Pancreas (tissue), 10 donors: ENCODE measurements at regions not wholly inside any gene's neighbourhood (a gene's known extent, or its start where the extent isn't known, plus 50 kb on each side); places are given as distances from the start of the nearest gene placed in this dataset.
A peak's percentile ranks its signal among the peaks of the same experiment; 100 is the strongest.

Experiments
- ATAC-seq, 4 donors: fragments of 200-7000 bp; cut with Tn5 transposase; one replicate each; pipeline versions ENCODE4 v1.8.0 to v1.9.1; 2020; ENCODE audit warnings: mild to moderate bottlenecking in 4 of 4, moderate library complexity in 4 of 4
- DNase-seq, 6 donors: peaks; one replicate each; pipeline ENCODE4 v3.0.0-alpha.2; 2020
- FAIRE-seq: peaks from 2 replicates; lab custom pipeline; 2012; peaks lifted over from hg19 to GRCh38; lab: Jason Lieb, UNC
- H3K27ac ChIP-seq, 4 donors: fragments of 200-600 bp; sonication (generic); 1 replicate in 3 of 4; 2 replicates in 1 of 4; pipeline versions ENCODE4 v1.5.0 to v1.8.0; 2020
- H3K27me3 ChIP-seq, 4 donors: fragments of 200-600 bp; one replicate each; pipeline ENCODE4 v1.8.0; 2021
- H3K36me3 ChIP-seq, 3 donors: fragments of 200-600 bp; sonication (generic) in 1 of 3; one replicate each; pipeline versions ENCODE4 v1.5.0 to v1.8.0; 2020 to 2021
- H3K4me1 ChIP-seq, 3 donors: fragments of 200-600 bp; one replicate each; pipeline ENCODE4 v1.8.0; 2021
- H3K4me3 ChIP-seq, 4 donors: fragments of 200-600 bp; sonication (generic) in 2 of 4; one replicate each; pipeline versions ENCODE4 v1.5.0 to v1.8.0; 2020 to 2021
- H3K9me3 ChIP-seq, 4 donors: fragments of 200-600 bp; one replicate each; pipeline ENCODE4 v1.8.0; 2021
- WGBS, 2 donors: extraction: QIAGEN DNeasy Blood & Tissue Kit; methylation state at CpG; one replicate each; pipeline ENCODE4 v1.1.7; 2013; 5-methylcytosine and 5-hydroxymethylcytosine counted together
- intact Hi-C, 3 donors: fragments of 100-400 bp; cut with DNase I; formaldehyde crosslinking; loops; one replicate each; pipeline versions ENCODE4 v1.11.1 to v1.14.2; 2022
- TF ChIP-seq, protein P1 (sequence below), 4 donors: fragments of 200-600 bp; sonication (generic) in 3 of 4; IDR thresholded peaks; one replicate each; pipeline versions ENCODE4 v1.5.0 to v1.8.0; 2021; ENCODE audit warnings: antibody characterized with exemption in 4 of 4
- donor health status: healthy with polysubstance abuse.
- donor health status: DM: no; HTN: no; CAD: no; lungs with moderate emphysema.
- donor health status: DM: no; HTN: no; CAD: no.
- donor health status: control.
- donor health status: control.
- donor health status: Bipolar disorder and iron deficiency.
- donor health status: DM: yes; HTN: yes; CAD: no.
- donor health status: DM: no; HTN: no; CAD: no.
- donor health status: DM: no; HTN: no; CAD: no.
- donor health status: DM: yes; HTN: yes; CAD: no.

GRCh38 chr10:131841661-131842139 is 59.1 kb upstream of the PPP2R2D start:
- intact Hi-C loops, result no loop called here
- peak in 1 of 6 donors; percentile 62 for DNase-seq

GRCh38 chr10:131842351-131843088 is 58.3 kb upstream of the PPP2R2D start:
- H3K27me3 ChIP-seq, result no peaks in the 10 kb centered on the region
- WGBS, 2 donors, result 66 to 69% methylated on average over 14 of the region's 14 CpGs
- H3K4me1 ChIP-seq, result no peaks in the 10 kb centered on the region
- no peaks in the 10 kb centered on the region for H3K9me3 ChIP-seq
- ATAC-seq (no peak), FAIRE-seq (no peak), DNase-seq (peak in 2 of 6 donors; percentile 45 to 50)
- TF ChIP-seq, protein P1, sequence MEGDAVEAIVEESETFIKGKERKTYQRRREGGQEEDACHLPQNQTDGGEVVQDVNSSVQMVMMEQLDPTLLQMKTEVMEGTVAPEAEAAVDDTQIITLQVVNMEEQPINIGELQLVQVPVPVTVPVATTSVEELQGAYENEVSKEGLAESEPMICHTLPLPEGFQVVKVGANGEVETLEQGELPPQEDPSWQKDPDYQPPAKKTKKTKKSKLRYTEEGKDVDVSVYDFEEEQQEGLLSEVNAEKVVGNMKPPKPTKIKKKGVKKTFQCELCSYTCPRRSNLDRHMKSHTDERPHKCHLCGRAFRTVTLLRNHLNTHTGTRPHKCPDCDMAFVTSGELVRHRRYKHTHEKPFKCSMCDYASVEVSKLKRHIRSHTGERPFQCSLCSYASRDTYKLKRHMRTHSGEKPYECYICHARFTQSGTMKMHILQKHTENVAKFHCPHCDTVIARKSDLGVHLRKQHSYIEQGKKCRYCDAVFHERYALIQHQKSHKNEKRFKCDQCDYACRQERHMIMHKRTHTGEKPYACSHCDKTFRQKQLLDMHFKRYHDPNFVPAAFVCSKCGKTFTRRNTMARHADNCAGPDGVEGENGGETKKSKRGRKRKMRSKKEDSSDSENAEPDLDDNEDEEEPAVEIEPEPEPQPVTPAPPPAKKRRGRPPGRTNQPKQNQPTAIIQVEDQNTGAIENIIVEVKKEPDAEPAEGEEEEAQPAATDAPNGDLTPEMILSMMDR (IDR thresholded peaks at IDR 0.05), result no peak
- H3K27ac ChIP-seq, result no peak overlapping the region
- no peak overlapping the region for H3K4me3 ChIP-seq
- intact Hi-C loops, result no loop called here
- no peaks in the 10 kb centered on the region for H3K36me3 ChIP-seq

More at GRCh38 chr10:131841661-131842139, 59.1 kb upstream of the PPP2R2D start:
- Histone ChIP-seq H3K4me1 (no peaks in the 10 kb centered on the region), H3K36me3 (no peaks in the 10 kb centered on the region), H3K27ac (no peak overlapping the region), H3K9me3 (no peaks in the 10 kb centered on the region), H3K4me3 (no peak overlapping the region), H3K27me3 (no peaks in the 10 kb centered on the region)
- no peak for ATAC-seq
- TF ChIP-seq, protein P1 (IDR thresholded peaks at IDR 0.05), result no peak
- 65 to 70% methylated on average over 18 to 19 of the region's 19 CpGs for WGBS, 2 donors
- no peak for FAIRE-seq

DNA sequence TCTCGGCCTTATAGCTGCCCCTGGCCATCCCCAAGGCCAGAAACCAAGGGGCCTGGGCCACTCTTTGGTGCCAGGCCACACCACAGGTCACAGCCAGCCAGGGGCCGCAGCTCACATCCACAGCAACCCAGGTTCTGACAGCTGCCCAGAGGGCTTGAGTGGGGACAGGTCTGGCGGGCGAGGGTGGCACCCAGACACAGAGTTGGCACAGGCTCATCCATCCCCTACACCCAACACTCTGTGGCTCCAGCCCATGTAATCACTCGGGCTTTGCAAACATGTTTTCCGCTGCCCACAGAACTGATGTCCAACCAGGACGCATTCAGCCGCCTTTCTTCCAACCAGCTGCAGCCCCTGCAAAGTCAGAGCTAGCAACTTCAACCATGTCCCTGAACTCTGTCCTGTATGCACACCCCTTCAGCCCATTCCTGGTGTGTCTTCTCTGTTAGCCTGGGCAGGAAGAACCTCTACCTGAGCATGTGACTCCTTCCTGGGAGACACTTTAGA is 57.7 kb upstream of the PPP2R2D start:
- DNase-seq, result peak in 2 of 6 donors; percentile 38 to 48
- Histone ChIP-seq H3K4me3 (no peak overlapping the region), H3K4me1 (no peaks in the 10 kb centered on the region), H3K27me3 (no peaks in the 10 kb centered on the region), H3K9me3 (no peaks in the 10 kb centered on the region), H3K36me3 (no peaks in the 10 kb centered on the region), H3K27ac (no peak overlapping the region)
- TF ChIP-seq, protein P1 (IDR thresholded peaks at IDR 0.05), result no peak
- WGBS, 2 donors, result 84 to 94% methylated on average over 8 of the region's 8 CpGs
- intact Hi-C loops, result no loop called here
- FAIRE-seq, result no peak
- no peak for ATAC-seq

DNA sequence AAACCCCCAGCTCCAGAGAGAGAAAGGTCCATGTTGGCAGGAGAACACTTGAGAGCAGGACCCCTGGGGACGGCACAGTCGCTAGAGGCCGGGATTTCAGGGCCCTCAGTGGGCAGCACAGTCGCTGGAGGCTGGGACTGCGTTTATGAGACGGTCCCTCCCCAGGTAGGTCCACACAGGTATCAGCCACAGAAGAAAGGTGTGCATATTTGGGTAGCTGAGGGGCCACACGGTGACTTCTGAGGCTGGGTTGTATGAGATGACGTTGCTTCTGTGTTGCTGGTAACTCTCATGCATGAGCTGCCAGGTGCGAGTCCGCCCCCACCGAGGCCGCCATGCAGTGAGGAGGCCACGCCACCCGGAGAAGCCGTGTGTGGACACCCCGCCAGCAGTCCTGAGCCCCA is 56.9 kb upstream of the PPP2R2D start:
- intact Hi-C loops, result no loop called here
- WGBS, 2 donors, result 84 to 94% methylated on average over 16 of the region's 16 CpGs
- DNase-seq, result peak in 1 of 6 donors; percentile 48

More for the DNA sequence above, 56.9 kb upstream of the PPP2R2D start:
- no peak overlapping the region for H3K4me3 ChIP-seq
- H3K27ac ChIP-seq, result no peak overlapping the region
- H3K9me3 ChIP-seq, result no peaks in the 10 kb centered on the region
- no peaks in the 10 kb centered on the region for H3K4me1 ChIP-seq
- no peak for FAIRE-seq
- no peak for ATAC-seq
- TF ChIP-seq, protein P1 (IDR thresholded peaks at IDR 0.05), result no peak
- H3K27me3 ChIP-seq, result no peaks in the 10 kb centered on the region
- no peaks in the 10 kb centered on the region for H3K36me3 ChIP-seq
